ENCODE measurements at regions not wholly inside any gene's neighbourhood (a gene's known extent, or its start where the extent isn't known, plus 50 kb on each side); places are given as distances from the start of the nearest gene placed in this dataset.

- H3K36me3 ChIP-seq = no peaks in the 10 kb centered on the region
- DNase-seq = peak; percentile 38
- H3K27me3 ChIP-seq (ENCODE audit: insufficient read depth, low read depth, severe bottlenecking) = no peaks in the 10 kb centered on the region
- peak; percentile 47 for TF ChIP-seq CTCF (IDR thresholded peaks at IDR 0.05; ENCODE audit: low read depth, low read length)
- H3K27ac ChIP-seq = no peak overlapping the region
- H3K4me3 ChIP-seq (ENCODE audit: low read depth, low read length) = no peak overlapping the region
- H3K9me3 ChIP-seq (ENCODE audit: severe bottlenecking) = no peaks in the 10 kb centered on the region
Measured at GRCh38 chr5:138643040-138643791, 68.0 kb upstream of the HSPA9 start.

GRCh38 chr5:138641547-138642298 is 66.5 kb upstream of the HSPA9 start:
- DNase-seq = peak; percentile 91
- TF ChIP-seq CTCF (IDR thresholded peaks at IDR 0.05; ENCODE audit: low read depth, low read length) = peak; percentile 72
- H3K27me3 ChIP-seq (ENCODE audit: insufficient read depth, low read depth, severe bottlenecking) = no peaks in the 10 kb centered on the region
- no peaks in the 10 kb centered on the region for H3K9me3 ChIP-seq (ENCODE audit: severe bottlenecking)
- H3K36me3 ChIP-seq = no peaks in the 10 kb centered on the region
- H3K27ac ChIP-seq = peak overlapping the region; percentile 59
- H3K4me3 ChIP-seq (ENCODE audit: low read depth, low read length) = no peak overlapping the region

- DNase-seq = no peak
- no peak for TF ChIP-seq CTCF (IDR thresholded peaks at IDR 0.05; ENCODE audit: low read depth, low read length)
- Histone ChIP-seq H3K4me3 (ENCODE audit: low read depth, low read length) (no peak overlapping the region), H3K9me3 (ENCODE audit: severe bottlenecking) (no peaks in the 10 kb centered on the region), H3K27me3 (ENCODE audit: insufficient read depth, low read depth, severe bottlenecking) (no peaks in the 10 kb centered on the region), H3K36me3 (no peaks in the 10 kb centered on the region), H3K27ac (no peak overlapping the region)
Measured at GRCh38 chr5:138640646-138641254, 65.5 kb upstream of the HSPA9 start.

GRCh38 chr5:138640138-138640537 is 64.9 kb upstream of the HSPA9 start:
- TF ChIP-seq CTCF (IDR thresholded peaks at IDR 0.05; ENCODE audit: low read depth, low read length) = no peak
- Histone ChIP-seq H3K27me3 (ENCODE audit: insufficient read depth, low read depth, severe bottlenecking) (no peaks in the 10 kb centered on the region), H3K4me3 (ENCODE audit: low read depth, low read length) (no peak overlapping the region), H3K9me3 (ENCODE audit: severe bottlenecking) (no peaks in the 10 kb centered on the region), H3K36me3 (no peaks in the 10 kb centered on the region), H3K27ac (no peak overlapping the region)
- no peak for DNase-seq

GRCh38 chr5:138639326-138639725 is 64.1 kb upstream of the HSPA9 start:
- no peak overlapping the region for H3K27ac ChIP-seq
- no peaks in the 10 kb centered on the region for H3K27me3 ChIP-seq (ENCODE audit: insufficient read depth, low read depth, severe bottlenecking)
- H3K36me3 ChIP-seq = no peaks in the 10 kb centered on the region
- TF ChIP-seq CTCF (IDR thresholded peaks at IDR 0.05; ENCODE audit: low read depth, low read length) = no peak
- peak; percentile 72 for DNase-seq
- no peak overlapping the region for H3K4me3 ChIP-seq (ENCODE audit: low read depth, low read length)
- H3K9me3 ChIP-seq (ENCODE audit: severe bottlenecking) = no peaks in the 10 kb centered on the region
